HL-60 (cell line): ENCODE measurements at regions not wholly inside any gene's neighbourhood (a gene's known extent, or its start where the extent isn't known, plus 50 kb on each side); places are given as distances from the start of the nearest gene placed in this dataset.

ENCODE experiments used
- TF ChIP-seq, protein P1 (sequence below): IDR thresholded peaks from 2 replicates; pipeline ENCODE4 v1.6.1; 2012; ENCODE audit warnings: low read depth; ENCODE audit not compliant: insufficient replicate concordance
- TF ChIP-seq, protein P2 (sequence below): IDR thresholded peaks from one replicate; pipeline ENCODE4 v1.5.1; 2011; ENCODE audit warnings: low read length, control low read depth, inconsistent platforms; ENCODE audit not compliant: insufficient read depth

DNA sequence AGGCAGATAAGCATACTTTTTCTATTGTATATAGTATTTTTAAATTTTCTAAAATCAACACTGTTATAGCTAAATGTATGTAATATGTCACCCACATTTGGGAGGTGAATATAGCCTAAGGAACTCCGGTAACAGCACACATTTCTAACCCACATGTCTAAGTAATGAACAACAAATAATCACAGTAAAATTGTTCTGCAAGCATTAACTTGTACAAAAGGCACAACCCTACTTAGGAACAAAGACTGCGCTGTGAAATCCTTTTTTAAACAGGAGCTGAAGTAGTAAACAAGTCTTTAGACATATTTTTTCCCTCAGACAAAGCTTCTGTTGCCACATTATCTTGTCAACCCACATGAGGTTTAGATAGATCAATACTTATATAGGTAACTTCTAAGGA lies 872.4 kb upstream of the SLC35B3 start:
- TF ChIP-seq, protein P1, sequence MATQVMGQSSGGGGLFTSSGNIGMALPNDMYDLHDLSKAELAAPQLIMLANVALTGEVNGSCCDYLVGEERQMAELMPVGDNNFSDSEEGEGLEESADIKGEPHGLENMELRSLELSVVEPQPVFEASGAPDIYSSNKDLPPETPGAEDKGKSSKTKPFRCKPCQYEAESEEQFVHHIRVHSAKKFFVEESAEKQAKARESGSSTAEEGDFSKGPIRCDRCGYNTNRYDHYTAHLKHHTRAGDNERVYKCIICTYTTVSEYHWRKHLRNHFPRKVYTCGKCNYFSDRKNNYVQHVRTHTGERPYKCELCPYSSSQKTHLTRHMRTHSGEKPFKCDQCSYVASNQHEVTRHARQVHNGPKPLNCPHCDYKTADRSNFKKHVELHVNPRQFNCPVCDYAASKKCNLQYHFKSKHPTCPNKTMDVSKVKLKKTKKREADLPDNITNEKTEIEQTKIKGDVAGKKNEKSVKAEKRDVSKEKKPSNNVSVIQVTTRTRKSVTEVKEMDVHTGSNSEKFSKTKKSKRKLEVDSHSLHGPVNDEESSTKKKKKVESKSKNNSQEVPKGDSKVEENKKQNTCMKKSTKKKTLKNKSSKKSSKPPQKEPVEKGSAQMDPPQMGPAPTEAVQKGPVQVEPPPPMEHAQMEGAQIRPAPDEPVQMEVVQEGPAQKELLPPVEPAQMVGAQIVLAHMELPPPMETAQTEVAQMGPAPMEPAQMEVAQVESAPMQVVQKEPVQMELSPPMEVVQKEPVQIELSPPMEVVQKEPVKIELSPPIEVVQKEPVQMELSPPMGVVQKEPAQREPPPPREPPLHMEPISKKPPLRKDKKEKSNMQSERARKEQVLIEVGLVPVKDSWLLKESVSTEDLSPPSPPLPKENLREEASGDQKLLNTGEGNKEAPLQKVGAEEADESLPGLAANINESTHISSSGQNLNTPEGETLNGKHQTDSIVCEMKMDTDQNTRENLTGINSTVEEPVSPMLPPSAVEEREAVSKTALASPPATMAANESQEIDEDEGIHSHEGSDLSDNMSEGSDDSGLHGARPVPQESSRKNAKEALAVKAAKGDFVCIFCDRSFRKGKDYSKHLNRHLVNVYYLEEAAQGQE: no peak
- TF ChIP-seq, protein P2, sequence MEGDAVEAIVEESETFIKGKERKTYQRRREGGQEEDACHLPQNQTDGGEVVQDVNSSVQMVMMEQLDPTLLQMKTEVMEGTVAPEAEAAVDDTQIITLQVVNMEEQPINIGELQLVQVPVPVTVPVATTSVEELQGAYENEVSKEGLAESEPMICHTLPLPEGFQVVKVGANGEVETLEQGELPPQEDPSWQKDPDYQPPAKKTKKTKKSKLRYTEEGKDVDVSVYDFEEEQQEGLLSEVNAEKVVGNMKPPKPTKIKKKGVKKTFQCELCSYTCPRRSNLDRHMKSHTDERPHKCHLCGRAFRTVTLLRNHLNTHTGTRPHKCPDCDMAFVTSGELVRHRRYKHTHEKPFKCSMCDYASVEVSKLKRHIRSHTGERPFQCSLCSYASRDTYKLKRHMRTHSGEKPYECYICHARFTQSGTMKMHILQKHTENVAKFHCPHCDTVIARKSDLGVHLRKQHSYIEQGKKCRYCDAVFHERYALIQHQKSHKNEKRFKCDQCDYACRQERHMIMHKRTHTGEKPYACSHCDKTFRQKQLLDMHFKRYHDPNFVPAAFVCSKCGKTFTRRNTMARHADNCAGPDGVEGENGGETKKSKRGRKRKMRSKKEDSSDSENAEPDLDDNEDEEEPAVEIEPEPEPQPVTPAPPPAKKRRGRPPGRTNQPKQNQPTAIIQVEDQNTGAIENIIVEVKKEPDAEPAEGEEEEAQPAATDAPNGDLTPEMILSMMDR: no peak
